ENCODE measurements at regions not wholly inside any gene's neighbourhood (a gene's known extent, or its start where the extent isn't known, plus 50 kb on each side); places are given as distances from the start of the nearest gene placed in this dataset.

DNA sequence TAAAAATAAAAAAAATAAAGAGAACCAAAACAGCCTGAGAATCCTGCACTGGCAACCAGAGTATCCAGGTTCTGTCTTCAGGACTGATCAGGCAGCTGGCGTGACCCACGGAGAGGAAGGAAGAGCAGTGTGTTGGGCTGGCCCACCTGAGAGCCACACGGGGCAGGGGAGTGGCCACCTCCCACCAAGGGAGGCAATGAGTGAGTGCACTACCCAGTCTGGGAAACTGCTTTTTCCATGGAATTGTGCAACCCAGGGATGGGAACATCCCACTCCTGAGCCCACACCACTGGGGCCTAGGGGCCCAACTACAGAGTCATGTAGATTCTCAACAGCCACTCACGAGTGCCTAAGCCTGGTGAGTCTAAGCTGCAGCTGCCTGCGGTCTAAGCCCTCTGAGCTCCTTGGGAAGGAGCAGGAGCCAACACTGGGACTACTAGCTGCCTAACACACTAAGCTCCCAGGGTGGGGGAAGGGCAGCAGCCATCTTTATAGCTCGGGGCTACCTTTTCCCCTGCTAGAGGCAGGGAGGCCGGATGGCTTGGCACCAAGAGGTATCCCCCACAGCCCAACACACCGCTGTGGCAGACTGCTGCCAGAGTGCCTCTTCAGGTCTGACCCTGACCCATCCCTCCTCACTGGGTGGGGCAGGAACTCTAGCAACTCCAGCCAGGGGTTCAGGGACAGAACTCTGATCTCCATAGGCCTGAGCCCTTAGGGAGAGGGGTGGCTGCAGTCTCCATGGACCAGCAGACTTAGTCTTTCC is 610.9 kb downstream of the RERGL start:
- H3K4me3 ChIP-seq (ENCODE audit: low read depth, low read length) = no peak overlapping the region
- TF ChIP-seq POLR2A (IDR thresholded peaks at IDR 0.05; ENCODE audit: extremely low read depth, insufficient read length) = no peak
- TF ChIP-seq, protein P1, sequence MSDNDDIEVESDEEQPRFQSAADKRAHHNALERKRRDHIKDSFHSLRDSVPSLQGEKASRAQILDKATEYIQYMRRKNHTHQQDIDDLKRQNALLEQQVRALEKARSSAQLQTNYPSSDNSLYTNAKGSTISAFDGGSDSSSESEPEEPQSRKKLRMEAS (IDR thresholded peaks at IDR 0.05; ENCODE audit: low read depth, low read length) = no peak
- TF ChIP-seq MYC (IDR thresholded peaks at IDR 0.05; ENCODE audit: low read depth, low read length) = no peak
- TF ChIP-seq, protein P2, sequence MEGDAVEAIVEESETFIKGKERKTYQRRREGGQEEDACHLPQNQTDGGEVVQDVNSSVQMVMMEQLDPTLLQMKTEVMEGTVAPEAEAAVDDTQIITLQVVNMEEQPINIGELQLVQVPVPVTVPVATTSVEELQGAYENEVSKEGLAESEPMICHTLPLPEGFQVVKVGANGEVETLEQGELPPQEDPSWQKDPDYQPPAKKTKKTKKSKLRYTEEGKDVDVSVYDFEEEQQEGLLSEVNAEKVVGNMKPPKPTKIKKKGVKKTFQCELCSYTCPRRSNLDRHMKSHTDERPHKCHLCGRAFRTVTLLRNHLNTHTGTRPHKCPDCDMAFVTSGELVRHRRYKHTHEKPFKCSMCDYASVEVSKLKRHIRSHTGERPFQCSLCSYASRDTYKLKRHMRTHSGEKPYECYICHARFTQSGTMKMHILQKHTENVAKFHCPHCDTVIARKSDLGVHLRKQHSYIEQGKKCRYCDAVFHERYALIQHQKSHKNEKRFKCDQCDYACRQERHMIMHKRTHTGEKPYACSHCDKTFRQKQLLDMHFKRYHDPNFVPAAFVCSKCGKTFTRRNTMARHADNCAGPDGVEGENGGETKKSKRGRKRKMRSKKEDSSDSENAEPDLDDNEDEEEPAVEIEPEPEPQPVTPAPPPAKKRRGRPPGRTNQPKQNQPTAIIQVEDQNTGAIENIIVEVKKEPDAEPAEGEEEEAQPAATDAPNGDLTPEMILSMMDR (IDR thresholded peaks at IDR 0.05; ENCODE audit: low read depth, low read length) = no peak
- DNase-seq (ENCODE audit: low read depth) = no peak

DNA sequence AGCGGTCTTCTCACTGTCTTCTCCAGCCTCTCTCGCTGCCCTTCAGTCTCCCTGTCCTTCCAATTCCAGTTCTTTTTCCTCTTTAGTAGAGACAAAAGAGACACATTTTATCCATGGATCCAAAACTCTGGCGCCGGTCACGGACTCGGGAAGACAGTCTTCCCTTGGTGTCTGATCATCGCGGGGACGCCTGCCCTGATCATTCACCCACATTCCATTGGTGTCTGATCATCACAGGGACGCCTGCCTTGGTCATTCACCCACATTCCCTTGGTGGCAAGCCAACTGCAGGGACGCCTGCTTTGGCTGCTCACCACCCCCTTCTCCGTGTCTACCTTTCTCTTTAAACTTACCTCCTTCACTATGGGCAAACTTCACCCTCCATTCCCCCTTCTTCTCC is 619.5 kb downstream of the RERGL start:
- TF ChIP-seq POLR2A (IDR thresholded peaks at IDR 0.05; ENCODE audit: extremely low read depth, insufficient read length) (no peak), MYC (IDR thresholded peaks at IDR 0.05; ENCODE audit: low read depth, low read length) (no peak)
- TF ChIP-seq, protein P1 (IDR thresholded peaks at IDR 0.05; ENCODE audit: low read depth, low read length) = no peak
- TF ChIP-seq, protein P2 (IDR thresholded peaks at IDR 0.05; ENCODE audit: low read depth, low read length) = no peak
- H3K4me3 ChIP-seq (ENCODE audit: low read depth, low read length) = no peak overlapping the region
- no peak for DNase-seq (ENCODE audit: low read depth)

DNA sequence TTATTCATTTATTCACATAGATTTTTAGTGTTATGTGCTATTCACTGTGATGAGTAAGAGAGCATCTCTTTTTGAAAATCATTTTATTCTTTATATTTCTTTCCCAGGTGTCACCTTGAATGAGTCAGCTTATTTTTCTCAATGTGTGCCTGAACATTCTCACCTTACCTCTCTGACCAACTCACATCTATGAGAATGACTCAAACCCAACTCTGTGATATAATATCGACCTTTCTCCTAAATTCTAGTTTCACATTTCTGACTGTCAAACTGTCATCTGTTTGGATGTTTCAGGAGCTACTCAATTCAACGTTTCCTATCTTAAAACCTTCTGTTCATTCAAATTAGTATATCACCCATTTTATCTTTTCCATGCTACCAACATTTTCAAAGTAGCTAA is 630.8 kb downstream of the RERGL start:
- no peak overlapping the region for H3K4me3 ChIP-seq (ENCODE audit: low read depth, low read length)
- TF ChIP-seq, protein P1 (IDR thresholded peaks at IDR 0.05; ENCODE audit: low read depth, low read length) = no peak
- TF ChIP-seq MYC (IDR thresholded peaks at IDR 0.05; ENCODE audit: low read depth, low read length) = no peak
- TF ChIP-seq POLR2A (IDR thresholded peaks at IDR 0.05; ENCODE audit: extremely low read depth, insufficient read length) = no peak
- TF ChIP-seq, protein P2 (IDR thresholded peaks at IDR 0.05; ENCODE audit: low read depth, low read length) = no peak
- DNase-seq (ENCODE audit: low read depth) = no peak

DNA sequence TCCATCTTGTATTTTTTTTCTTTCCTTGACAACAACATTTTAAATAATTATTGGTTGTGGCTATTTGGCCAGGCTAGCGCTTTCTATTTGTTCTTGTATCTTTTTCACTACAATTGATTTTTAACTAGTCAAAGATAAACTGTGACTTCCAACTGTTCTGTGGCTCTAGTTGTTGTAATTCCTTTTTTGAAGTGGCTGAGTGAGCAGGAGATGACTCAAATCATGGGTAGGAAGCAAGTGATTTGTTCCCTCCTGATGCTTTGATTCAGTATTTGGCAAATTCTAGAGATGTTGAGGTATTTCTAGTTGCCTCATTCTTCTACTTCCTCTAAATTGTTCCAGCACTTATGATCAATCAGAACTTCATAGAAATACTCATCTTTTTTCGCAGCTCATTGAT is 633.5 kb downstream of the RERGL start:
- TF ChIP-seq, protein P1 (IDR thresholded peaks at IDR 0.05; ENCODE audit: low read depth, low read length) = no peak
- TF ChIP-seq, protein P2 (IDR thresholded peaks at IDR 0.05; ENCODE audit: low read depth, low read length) = no peak
- TF ChIP-seq MYC (IDR thresholded peaks at IDR 0.05; ENCODE audit: low read depth, low read length) (no peak), POLR2A (IDR thresholded peaks at IDR 0.05; ENCODE audit: extremely low read depth, insufficient read length) (no peak)
- H3K4me3 ChIP-seq (ENCODE audit: low read depth, low read length) = no peak overlapping the region
- no peak for DNase-seq (ENCODE audit: low read depth)

DNA sequence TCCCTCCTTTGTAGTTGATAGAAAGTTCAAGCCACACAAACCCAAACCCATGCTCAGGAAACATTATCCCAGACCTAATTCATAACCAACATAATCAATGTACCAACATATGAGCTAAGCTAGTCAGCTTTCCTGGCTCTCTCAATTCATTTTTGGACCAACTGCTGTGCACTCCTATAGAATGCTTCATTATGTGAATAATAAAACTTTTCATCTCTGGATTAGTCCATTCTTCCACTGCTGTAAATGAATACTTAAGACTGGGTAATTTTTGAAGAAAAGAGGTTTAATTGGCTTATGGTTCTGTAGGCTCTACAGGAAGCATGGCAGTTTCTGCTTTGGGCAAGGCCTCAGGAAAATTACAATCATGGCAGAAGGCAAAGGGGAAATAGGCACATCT is 651.9 kb downstream of the RERGL start:
- no peak overlapping the region for H3K4me3 ChIP-seq (ENCODE audit: low read depth, low read length)
- TF ChIP-seq, protein P1 (IDR thresholded peaks at IDR 0.05; ENCODE audit: low read depth, low read length) = no peak
- no peak for TF ChIP-seq MYC (IDR thresholded peaks at IDR 0.05; ENCODE audit: low read depth, low read length)
- no peak for DNase-seq (ENCODE audit: low read depth)

DNA sequence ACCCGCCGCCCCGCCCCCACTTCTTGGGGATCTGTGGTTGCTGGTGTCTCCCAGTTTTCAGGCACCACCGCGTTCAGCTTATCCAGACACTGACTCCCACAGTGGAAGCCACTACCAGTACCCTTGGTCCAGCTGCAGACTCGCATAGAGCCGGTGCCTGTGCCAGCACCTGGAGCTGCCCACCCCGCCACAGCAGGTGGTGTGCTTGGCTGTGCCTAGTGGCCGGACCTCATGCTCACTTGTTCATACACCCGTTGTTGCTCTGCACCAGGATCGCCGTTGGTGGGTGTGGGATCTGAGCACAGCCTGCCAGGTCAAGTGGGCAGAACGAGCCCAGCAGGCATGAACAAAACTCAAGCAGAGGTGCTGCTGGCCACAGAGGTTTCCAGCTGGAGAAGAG is 673.2 kb downstream of the RERGL start:
- no peak overlapping the region for H3K4me3 ChIP-seq (ENCODE audit: low read depth, low read length)
- TF ChIP-seq, protein P1 (IDR thresholded peaks at IDR 0.05; ENCODE audit: low read depth, low read length) = no peak
- TF ChIP-seq, protein P2 (IDR thresholded peaks at IDR 0.05; ENCODE audit: low read depth, low read length) = no peak
- no peak for TF ChIP-seq POLR2A (IDR thresholded peaks at IDR 0.05; ENCODE audit: extremely low read depth, insufficient read length)
- TF ChIP-seq MYC (IDR thresholded peaks at IDR 0.05; ENCODE audit: low read depth, low read length) = no peak
- no peak for DNase-seq (ENCODE audit: low read depth)

All from NB4 (cell line).